ENCODE measurements at regions not wholly inside any gene's neighbourhood (a gene's known extent, or its start where the extent isn't known, plus 50 kb on each side); places are given as distances from the start of the nearest gene placed in this dataset.

- TF ChIP-seq MAX (IDR thresholded peaks at IDR 0.05; ENCODE audit: insufficient read depth, insufficient read length) (no peak), JUN (IDR thresholded peaks at IDR 0.05; ENCODE audit: borderline replicate concordance, insufficient read depth, insufficient read length, low read depth) (no peak), MYC (IDR thresholded peaks at IDR 0.05; ENCODE audit: low read depth, low read length) (no peak), CTCF (IDR thresholded peaks at IDR 0.05; ENCODE audit: extremely low read depth in 1 of 2, insufficient read depth in 1 of 2, low read depth in 1 of 2, low read length in 2 of 2) (no peak), POLR2A (IDR thresholded peaks at IDR 0.05; ENCODE audit: low read depth, low read length) (no peak), EZH2 (IDR thresholded peaks at IDR 0.05; ENCODE audit: borderline replicate concordance, low read depth, low read length, severe bottlenecking) (no peak), POLR2AphosphoS5 (IDR thresholded peaks at IDR 0.05; ENCODE audit: insufficient read depth, low read depth, low read length) (no peak)
Observed at GRCh38 chr12:63037746-63038712, 103.1 kb upstream of the PPM1H start.

Measured in endothelial cell of umbilical vein (primary cell).